ENCODE measurements at regions not wholly inside any gene's neighbourhood (a gene's known extent, or its start where the extent isn't known, plus 50 kb on each side); places are given as distances from the start of the nearest gene placed in this dataset.
"Not testable (repeated sequence)": the region's sequence is repeated elsewhere in the genome, so short reads cannot be mapped to it uniquely, and the experiment has no call there.

- ATAC-seq: no peak
- intact Hi-C loops (cut with DNase I, micrococcal nuclease): no loop called here
- no peak for DNase-seq
These were observed 215.8 kb upstream of the CNTN6 start for GRCh38 chr3:877001-877400.

- intact Hi-C loops (cut with DNase I, micrococcal nuclease): no loop called here
- ATAC-seq: no peak
- no peak for DNase-seq
These were observed 214.1 kb upstream of the CNTN6 start for GRCh38 chr3:878746-879145.

DNA sequence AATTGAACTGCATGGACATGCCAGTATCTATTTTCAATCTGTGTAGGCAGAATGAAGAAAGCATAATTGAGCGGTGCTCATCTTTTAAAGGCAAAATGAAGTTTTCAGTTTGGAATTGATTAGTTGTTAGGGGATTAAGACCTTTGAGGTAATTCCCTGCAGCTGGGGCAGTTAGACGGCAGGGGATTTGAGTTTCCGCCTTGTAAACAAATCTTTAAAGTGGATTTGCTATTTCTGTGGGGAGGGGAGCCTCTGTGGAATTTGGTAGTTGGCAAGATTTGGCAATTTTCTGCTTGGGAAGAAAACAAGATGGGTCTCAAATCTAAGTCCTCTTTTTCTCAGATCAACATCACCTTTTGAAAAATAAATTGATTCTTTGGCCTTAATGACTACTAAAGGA is 212.5 kb upstream of the CNTN6 start:
- intact Hi-C loops (cut with DNase I, micrococcal nuclease): no loop called here
- no peak for DNase-seq
- no peak for ATAC-seq

DNA sequence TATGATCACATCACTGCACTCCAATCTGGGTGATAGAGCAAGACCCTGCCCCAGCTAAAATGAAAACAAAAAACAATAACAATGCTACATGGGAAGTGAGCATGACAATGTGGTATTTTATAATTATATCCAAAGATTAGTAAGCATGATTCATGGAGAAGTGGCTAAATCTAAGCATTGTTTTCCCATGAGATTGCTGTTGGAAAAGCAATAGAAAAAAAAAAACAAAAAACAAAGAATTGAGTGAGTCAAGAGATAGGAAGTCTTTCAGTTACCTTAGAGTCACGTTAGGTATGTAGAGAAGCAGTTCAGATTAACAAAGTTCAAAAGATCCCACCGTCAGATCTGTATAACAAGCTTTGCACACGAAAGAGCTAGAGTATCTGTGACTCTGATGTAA is 210.3 kb upstream of the CNTN6 start:
- DNase-seq: no peak
- intact Hi-C loops (cut with DNase I, micrococcal nuclease): no loop called here
- ATAC-seq: no peak

DNA sequence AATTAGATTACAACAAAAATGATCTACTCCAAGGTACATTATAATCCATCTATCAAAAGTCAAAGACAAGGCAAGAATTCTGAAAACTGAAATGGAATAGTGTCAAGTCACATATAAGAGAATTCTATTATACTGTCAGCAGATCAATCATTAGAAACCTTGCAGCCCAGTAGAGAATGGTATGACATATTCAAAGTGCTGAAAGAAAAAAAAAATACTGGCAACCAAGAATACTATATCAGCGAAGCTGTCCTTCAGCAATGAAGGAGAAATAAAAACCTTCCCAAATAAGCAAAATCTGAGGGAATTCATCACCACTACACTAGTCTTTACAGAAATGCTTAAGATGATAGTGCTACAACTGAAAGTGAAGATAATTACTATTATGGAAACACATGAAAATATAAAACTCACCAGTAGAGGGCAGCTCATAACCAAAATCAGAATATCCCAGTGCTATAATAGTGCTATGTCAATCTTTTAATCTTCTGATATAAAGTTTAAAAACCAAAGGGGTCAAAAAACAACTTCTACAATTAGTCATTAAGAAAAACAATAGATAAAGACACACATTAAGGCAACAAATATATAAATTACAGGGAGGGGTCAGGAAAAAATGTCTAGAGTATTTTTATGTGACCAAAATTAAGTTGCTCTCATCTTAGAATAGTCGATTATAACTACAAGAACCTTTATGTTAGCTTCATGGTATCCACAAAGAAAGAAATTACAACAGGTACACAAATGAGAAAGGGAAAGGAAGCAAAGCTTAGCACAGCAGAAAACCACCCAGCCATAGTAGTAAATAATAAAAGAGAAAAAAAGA is 190.7 kb upstream of the CNTN6 start:
- ATAC-seq (no peak), DNase-seq (no peak)
- intact Hi-C loops (cut with DNase I, micrococcal nuclease): no loop called here

GRCh38 chr3:905217-905616 is 187.6 kb upstream of the CNTN6 start:
- DNase-seq (no peak), ATAC-seq (no peak)
- intact Hi-C loops (cut with DNase I, micrococcal nuclease): no loop called here

GRCh38 chr3:906739-907138 is 186.1 kb upstream of the CNTN6 start:
- intact Hi-C loops (cut with DNase I, micrococcal nuclease): no loop called here
- no peak for DNase-seq
- no peak for ATAC-seq

DNA sequence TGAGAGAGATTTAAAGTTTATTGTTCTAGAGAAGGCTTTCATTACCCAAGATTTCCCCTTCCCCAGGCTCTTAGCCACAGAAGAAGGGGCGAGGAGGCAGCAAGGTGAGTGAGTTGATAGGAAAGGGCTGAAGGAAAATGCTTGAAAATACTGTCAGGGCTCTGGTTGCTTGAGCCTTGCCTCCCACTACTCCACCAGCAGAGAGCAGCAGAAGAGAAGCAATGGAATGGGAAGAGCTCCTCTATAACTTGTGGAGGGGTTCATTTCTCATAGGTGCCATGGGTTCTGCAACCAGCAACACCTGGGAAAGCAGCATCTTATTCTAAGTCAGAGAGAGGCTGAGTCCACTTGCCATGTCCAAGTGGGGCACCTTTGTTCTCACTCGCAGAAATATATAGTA is 184.0 kb upstream of the CNTN6 start:
- intact Hi-C loops (cut with DNase I, micrococcal nuclease): no loop called here
- DNase-seq: no peak
- ATAC-seq: no peak

GRCh38 chr3:912717-913116 is 180.1 kb upstream of the CNTN6 start:
- intact Hi-C loops (cut with DNase I, micrococcal nuclease); ATAC-seq; DNase-seq: not testable (repeated sequence)

DNA sequence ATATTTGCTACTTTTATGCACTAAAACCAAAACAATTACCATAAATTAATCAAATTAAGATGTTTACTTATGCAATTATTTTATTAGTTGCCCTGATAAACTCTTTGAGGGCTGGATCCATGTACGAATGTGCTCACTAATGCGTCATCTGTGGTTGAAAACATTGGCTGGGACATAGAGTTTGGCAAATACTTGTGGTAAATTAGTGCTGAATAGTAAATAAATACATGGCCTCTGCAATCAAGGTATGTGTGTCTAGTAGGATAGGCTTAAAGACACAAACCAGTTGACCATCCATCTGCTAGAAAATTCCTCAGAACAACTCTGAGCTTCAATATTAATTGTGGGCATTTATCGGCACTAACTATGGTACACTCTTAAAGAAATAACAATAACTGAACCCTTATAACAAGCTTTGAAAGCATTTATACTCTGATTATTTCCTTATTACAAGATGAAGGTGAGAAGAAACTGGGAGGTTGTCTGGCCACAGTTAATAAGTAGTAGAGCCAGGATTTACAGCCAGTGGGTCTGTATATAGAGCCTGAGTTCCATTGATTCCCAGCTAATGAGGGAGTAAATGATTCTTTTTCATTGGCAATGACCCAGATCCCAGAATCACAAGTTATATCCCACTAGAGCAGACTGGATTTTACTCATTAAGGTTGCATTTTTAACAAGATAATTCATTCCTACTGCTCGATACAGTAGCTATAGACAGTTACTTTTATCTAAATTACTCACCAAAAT is 169.5 kb upstream of the CNTN6 start:
- DNase-seq (no peak), ATAC-seq (no peak)

GRCh38 chr3:930866-931265 is 162.0 kb upstream of the CNTN6 start:
- intact Hi-C loops (cut with DNase I, micrococcal nuclease): no loop called here
- DNase-seq (no peak), ATAC-seq (no peak)

More for the DNA sequence above, 169.5 kb upstream of the CNTN6 start:
- intact Hi-C loops (cut with DNase I, micrococcal nuclease): no loop called here

GRCh38 chr3:933326-933725 is 159.5 kb upstream of the CNTN6 start:
- DNase-seq (no peak), ATAC-seq (no peak)
- intact Hi-C loops (cut with DNase I, micrococcal nuclease): no loop called here

DNA sequence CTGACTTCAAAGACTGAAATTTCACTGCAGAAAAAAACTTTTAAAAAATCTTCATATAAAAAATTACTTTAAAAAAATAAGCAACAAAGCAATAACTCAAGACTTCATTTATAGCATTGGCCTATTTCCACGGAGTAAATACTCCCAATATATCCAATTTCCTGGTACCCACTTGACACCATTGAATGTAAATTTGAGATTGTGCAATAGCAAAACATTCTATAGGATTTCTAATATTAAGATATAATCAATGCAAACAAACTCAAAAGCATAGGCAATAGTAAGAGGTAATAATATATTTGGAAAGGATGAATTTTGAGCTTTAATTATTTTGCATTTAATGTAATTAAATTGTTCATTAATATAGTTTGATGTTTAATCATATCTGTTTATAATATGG is 148.0 kb upstream of the CNTN6 start:
- ATAC-seq (no peak), DNase-seq (no peak)
- intact Hi-C loops (cut with DNase I, micrococcal nuclease): no loop called here

- intact Hi-C loops (cut with DNase I, micrococcal nuclease): no loop called here
- ATAC-seq: no peak
- DNase-seq: no peak
These were observed 147.1 kb upstream of the CNTN6 start for GRCh38 chr3:945738-946137.

- intact Hi-C loops (cut with DNase I, micrococcal nuclease): no loop called here
- DNase-seq (no peak), ATAC-seq (no peak)
These were observed 139.9 kb upstream of the CNTN6 start for GRCh38 chr3:952906-953305.

- intact Hi-C loops (cut with DNase I, micrococcal nuclease): no loop called here
- DNase-seq (no peak), ATAC-seq (no peak)
These were observed 129.6 kb upstream of the CNTN6 start for GRCh38 chr3:963255-963654.

DNA sequence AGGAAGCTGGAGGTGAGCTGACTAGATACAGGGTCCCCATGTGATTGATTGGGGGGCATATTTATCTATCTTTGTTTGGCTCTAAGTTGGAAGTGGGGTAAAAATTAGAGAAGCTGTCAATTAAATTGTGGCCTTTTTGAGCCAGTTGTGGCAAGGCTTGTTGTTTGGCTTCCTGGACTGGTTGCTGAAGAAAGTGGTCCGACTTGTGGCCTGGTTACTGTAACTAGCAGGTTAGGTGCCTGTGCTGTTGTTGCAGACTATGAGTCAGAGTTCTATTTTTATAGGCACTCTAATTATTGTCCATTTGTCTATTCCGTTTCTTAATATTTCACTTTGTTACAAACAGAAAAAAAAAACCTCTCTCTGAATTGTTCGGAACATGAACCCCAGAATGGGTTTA is 129.1 kb upstream of the CNTN6 start:
- DNase-seq (no peak), ATAC-seq (no peak)
- intact Hi-C loops (cut with DNase I, micrococcal nuclease): no loop called here

DNA sequence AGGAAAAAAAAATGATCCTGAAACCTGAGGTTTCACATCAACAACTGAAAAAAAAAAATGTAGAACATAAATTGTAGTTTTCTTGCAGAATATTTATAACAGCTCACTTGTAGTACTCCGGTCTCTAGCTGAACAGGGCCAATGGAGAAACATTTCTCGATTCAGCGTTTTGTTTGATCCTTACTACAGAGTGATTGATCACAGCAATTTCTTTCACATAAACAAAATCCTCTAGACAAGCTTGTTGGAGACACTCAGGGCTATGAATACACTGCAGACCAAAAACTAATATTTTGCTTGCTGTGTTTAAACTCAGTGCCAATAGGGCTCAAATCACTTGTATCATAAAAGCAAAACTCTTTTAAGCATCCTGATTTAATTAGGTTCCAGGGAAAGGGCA is 127.0 kb upstream of the CNTN6 start:
- ATAC-seq (no peak), DNase-seq (no peak)
- intact Hi-C loops (cut with DNase I, micrococcal nuclease): no loop called here

GRCh38 chr3:966341-966740 is 126.5 kb upstream of the CNTN6 start:
- ATAC-seq (no peak), DNase-seq (no peak)
- intact Hi-C loops (cut with DNase I, micrococcal nuclease): no loop called here

DNA sequence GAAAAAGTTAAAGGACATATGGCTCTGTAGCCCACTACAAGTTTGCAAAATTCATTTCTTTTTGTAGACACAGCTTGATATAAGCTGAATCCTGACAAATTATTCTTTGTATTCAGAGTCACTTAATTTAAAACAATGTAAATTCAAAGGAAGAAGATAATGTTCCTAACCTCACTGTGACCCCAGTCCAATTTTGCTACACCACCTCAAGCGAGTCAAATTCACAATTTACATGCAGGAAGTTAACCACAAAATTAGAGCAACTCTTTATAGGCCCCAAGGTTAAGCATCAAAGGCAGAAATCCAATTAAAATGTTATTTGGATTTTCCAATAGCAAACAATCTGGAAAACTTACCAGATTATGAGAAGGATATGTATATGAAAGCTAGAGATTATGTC is 119.5 kb upstream of the CNTN6 start:
- DNase-seq: no peak
- intact Hi-C loops (cut with DNase I, micrococcal nuclease): no loop called here
- ATAC-seq: no peak

DNA sequence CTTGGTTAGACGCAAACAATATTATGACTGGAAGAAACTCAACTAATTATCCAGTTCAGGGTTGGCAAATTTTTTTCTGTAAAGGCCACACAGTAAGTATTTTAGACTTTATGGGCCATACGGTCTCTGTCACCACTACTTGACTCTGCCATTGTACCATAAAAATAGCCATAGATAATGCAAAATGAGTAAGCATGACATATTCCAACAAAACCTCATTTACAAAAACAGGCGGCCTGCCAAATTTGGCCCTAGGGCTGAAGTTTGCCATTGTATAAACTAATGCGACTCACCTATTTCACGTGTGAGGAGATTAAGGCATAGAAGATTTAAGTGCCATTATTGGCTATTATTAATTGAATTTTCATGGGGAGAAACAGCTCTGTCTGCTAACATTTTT is 116.8 kb upstream of the CNTN6 start:
- intact Hi-C loops (cut with DNase I, micrococcal nuclease): no loop called here
- DNase-seq (no peak), ATAC-seq (no peak)
